ENCODE measurements at regions not wholly inside any gene's neighbourhood (a gene's known extent, or its start where the extent isn't known, plus 50 kb on each side); places are given as distances from the start of the nearest gene placed in this dataset.

DNA sequence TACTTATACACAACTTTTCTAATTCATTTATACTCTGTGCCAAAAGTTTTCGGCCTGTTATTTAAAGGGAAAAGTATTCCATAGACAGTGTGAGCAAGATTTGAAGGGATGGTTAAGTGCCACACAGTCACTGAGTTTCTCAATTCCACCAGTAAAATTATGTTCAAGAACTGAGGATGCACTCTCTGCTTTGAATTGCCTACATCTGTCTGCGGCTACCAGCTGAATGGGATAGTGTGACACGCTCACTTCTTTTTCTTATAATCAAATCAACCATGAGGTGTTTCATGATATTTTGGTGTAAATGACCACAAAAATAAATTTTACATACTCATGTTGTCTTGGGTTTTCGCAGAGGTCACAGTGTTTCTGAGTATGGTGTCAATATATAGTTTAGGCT lies 218.4 kb upstream of the TMEM161B start:
- DNase-seq (ENCODE audit: low read depth) = no peak

DNA sequence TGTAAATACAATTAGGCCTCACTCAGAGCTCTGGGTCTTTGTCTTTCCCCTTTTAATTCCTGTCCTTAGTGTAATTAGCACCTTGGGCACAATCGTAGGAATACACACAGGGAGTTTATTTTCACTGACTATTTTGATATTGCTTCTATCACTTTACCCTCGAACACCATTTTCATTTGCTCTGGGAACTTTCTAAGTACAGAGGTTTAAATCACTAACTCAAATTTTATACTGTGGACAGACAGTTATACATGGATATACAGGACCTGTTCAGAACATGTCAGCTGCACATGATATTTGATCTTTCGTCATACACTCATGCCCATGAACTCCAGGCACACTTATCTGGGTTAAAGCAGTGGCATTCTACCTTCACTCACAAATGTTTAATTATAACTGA lies 217.8 kb upstream of the TMEM161B start:
- DNase-seq (ENCODE audit: low read depth) = no peak

- DNase-seq (ENCODE audit: low read depth) = no peak
Measured at GRCh38 chr5:88485531-88485930, 216.9 kb upstream of the TMEM161B start.

DNA sequence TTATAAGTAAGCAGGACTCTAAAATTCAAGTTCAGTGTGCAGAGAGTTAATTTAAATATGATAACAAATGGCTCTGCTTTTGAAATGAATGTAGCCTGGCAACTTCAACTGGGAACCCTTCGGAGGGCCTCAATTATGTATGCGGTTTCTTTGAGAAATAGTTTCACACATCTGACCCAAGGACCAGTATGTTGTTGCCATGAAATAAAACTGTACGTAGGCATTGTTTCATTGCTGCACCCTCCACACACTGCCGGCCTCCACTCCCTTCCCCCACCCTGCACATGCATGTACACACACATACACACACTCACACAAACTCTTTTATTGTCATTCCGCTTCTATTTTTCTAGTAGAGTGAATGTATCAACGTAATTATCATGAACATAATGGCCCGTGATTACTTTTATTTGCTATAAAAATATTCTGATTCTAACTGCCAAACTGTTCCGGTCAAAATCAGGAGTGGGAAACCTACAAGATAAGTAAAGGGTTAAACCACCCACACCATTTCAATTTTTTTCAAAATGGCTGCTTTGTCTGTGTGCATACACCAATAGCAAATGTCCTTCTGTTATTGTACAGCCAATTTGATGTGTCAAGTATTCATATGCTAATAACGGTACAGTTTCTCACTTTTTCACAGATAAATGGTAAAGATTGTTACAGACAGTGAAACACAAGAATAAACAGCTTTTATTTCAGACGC lies 215.5 kb upstream of the TMEM161B start:
- no peak for DNase-seq (ENCODE audit: low read depth)

DNA sequence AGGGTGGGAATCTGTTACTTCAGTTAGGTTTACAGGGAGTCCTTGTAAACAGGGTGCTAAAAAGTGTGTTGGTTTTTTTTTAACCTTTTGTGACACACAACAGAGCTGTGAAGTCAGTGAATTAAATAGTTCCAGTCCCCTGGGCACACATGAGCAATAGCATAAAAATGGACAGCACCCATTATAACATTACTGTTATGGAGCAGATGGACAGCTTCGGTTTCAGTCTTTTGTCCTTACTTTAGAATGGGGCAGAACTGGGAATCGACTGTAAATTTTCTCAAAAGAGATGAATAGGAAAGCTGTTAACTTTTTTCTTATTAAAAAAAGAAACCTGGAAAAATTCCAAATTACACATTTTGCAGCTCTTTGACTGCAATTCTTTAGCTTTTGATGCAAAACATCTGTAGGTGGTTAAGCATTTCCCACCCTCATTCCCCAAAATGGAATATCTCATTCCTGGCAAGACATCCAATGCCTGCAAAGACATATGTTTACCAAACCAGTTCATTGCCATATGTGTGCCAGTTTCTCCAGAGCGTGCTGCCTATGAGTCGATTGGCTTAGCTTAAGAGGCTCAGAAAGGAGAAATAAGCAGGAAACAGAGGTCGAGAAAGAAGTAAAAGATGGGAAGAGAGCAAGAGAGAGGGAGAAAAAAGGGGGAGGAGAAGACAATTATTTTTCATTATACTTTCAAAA lies 212.3 kb upstream of the TMEM161B start:
- DNase-seq (ENCODE audit: low read depth) = peak; percentile 30

DNA sequence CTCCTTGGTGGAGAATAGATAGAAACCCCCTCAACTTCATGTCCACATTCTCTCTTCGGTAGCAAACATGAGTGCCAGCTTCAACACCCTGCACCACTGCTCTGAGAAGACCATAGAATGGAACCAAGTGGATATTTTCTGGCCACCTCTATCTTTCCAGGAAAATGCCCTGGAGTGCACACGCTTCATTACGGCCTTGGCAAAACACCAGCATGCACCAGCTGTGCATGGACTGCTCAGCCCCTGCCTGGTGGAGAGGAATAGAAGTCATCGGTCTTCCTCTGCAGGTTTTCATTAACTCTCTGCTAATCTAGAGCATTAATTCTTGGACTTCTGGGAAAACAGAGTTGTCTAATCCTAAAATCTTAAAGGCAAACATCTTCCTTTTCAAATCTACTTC lies 211.6 kb upstream of the TMEM161B start:
- DNase-seq (ENCODE audit: low read depth) = no peak

- DNase-seq (ENCODE audit: low read depth) = no peak
Measured at GRCh38 chr5:88474574-88474973, 205.9 kb upstream of the TMEM161B start.

DNA sequence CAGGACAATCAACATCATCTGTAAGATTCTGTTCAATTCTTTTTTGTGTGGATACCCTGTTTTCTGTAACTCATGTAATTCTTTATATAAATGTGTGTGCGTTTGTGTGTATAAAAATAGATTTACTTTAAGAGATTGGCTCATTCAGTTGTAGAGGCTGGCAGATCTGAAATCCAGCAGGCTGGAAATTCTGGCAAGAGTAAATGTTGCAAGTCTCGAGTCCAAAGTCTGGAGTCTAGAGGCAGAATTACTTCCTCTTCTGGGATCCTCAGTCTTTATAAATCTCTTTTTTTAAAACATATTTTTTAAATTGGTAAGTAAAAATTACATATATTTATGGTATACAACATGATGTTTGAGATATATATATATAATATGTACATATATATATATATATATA lies 202.1 kb upstream of the TMEM161B start:
- no peak for DNase-seq (ENCODE audit: low read depth)

DNA sequence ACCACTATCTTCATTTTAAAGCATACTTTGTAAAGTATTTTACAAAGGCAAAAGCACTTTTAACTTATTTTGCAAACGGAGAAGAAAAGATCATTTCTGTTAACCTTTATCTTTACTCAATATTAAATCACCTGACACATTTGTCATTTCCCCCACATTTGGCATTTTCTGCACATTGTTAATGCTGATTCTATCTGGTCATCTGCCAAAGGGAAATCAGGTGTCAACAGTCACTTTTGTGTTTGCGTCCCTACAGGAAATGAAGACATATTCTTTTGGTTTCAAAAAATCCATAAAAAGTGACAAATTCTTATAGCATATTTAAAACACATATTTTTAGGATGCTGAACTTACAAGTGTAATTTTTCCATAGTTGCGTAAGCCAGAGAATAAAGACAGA lies 191.3 kb upstream of the TMEM161B start:
- no peak for DNase-seq (ENCODE audit: low read depth)

DNA sequence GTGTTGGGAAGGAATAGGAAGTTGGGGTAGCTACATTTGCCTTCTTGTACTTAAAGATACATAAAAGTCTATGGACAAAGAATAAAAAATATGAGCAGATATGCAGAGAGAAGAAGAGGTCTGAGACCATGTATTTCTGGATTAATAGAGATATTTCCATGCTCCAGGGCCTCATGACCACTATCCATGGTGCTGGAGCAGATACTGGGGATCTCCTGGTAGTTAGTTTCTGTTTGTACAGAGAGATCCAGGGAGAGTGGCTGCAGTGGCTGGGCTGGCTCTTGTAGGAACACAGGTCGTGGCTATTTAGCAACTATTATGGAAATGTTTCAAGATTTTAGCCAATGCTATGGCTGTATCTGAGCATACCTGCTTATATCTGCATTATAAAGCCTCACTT lies 184.2 kb upstream of the TMEM161B start:
- DNase-seq (ENCODE audit: low read depth) = no peak

DNA sequence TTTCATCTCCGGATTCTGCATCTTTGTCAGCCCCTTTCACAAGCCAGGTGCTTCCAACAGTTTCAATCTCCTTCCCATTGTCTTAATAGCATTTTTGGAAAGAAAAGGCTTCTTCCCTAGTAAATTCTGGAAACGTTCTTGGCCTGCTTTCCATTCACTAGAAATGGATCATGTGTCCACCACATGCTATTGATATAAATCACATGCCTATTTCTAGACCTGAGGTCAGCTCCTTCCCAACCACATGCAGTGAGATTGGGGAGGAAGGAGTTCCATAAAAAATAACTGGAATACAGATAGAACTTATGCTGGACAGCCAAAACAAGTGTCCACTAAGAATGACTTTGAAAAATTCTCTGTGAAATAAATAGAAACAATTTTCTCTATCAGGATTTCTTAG lies 181.6 kb upstream of the TMEM161B start:
- no peak for DNase-seq (ENCODE audit: low read depth)

GRCh38 chr5:88438006-88438405 lies 169.4 kb upstream of the TMEM161B start:
- peak; percentile 42 for DNase-seq (ENCODE audit: low read depth)

GRCh38 chr5:88436290-88436689 lies 167.6 kb upstream of the TMEM161B start:
- DNase-seq (ENCODE audit: low read depth) = no peak

DNA sequence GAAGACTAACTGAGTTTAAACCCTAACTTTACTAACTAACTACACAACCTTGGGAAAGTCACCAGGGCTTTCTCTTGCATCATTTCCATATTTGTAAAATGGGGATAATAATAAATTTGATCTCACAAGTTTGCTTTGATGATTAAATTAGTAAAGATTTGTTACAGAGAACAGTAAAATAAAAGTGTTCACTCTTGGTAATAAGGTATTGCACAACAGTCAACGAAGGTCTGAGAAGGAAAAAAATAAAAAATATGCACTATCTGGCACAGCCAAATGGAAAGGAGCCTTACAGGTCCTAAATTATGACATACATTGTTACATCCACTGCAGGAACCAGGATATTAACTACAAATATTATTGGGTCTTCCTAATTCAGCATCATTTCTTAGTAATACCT lies 160.0 kb upstream of the TMEM161B start:
- DNase-seq (ENCODE audit: low read depth) = no peak

- no peak for DNase-seq (ENCODE audit: low read depth)
Measured at GRCh38 chr5:88426441-88426840, 157.8 kb upstream of the TMEM161B start.

DNA sequence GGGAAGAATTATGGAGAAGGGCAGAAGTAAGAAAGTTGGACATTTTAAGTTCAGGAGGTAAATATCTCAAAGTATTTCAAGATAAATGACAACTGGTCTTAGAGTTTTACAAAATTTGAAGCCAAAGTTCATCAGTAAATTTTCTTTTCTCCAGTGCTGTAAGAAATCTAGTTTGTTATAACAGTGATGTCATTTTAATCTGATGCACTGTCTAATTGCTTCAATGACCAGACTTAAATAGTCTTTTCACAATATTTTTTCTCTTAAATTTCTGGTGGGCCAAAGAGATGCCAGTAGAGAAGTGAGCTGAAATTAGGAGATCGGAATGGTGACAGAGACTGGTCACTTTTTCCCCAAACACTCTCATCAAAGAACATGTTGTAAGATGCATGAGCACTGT lies 156.5 kb upstream of the TMEM161B start:
- no peak for DNase-seq (ENCODE audit: low read depth)

- no peak for DNase-seq (ENCODE audit: low read depth)
Measured at GRCh38 chr5:88419931-88420330, 151.3 kb upstream of the TMEM161B start.

DNA sequence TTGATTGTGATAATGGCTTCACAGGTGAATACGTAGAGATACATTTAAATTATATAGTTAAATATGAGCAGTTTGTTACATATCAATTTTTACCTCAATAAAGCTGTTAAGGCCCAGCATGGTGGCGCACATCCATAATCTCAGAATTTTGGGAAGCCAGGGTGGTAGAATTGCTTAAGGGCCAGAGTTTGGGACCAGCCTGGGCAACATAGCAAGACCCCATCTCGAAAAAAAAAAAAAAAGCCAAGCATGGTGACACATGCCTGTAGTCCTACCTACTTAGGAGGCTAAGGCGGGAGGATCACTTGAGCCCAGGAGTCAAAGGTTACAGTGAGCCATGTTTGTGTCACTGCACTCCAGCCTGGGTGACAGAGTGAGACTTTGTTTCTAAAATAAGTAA lies 138.7 kb upstream of the TMEM161B start:
- no peak for DNase-seq (ENCODE audit: low read depth)

DNA sequence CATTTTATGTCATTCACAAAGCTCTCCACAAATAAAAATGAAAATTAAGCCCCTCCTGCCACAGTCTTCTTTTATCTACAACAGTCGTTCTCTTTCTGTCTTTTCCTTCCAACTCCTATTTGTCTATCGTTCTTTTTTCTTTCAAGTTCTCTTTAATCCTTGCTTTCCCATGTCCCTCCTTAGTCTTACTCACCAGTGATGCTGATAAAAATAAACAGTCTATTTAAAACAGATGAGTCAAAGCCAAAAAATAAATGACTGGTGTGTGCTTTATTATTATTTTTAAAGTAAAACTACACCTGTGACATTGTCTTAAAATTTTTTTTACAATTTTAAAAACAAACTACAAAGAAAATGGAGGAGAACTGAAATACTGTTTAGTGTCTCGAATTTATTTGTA lies 137.1 kb upstream of the TMEM161B start:
- DNase-seq (ENCODE audit: low read depth) = no peak

DNA sequence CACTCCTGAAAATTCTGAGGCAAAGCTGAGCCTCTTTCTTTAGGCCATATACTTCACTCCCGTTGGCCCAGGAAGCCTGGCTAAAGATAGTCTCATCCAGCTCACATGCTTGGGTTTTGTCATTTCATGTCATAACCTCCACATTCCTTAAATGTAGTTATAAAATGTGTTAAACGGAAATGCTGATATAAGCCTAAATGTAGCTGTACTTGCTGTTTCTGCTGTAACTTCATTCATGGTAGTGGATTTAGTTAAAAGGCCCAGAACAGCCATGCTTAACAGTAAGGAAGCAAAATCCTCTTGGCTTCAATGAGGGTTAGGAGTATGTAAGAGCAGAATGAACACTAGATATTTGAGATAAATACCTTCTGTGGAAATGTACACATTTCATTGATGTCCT lies 135.8 kb upstream of the TMEM161B start:
- no peak for DNase-seq (ENCODE audit: low read depth)

DNA sequence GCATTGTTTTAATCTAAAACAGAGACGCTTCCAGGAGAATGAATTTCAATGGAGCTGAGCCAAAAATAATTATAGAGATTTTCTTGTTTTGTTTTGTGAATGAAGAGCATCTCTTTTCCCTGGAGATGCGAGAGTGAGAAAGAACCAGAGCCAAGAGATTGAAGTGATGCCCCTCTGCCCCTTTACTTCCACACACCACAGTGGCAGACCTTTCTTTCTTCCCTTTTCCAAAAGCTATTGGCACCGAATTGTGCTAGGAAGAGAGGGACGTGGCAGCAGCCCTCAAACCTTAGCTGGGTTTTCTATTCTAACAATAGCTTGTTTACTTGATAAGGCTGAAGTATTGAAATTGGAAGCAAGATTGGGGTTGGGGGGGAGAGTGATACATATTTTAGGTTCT lies 133.0 kb upstream of the TMEM161B start:
- DNase-seq (ENCODE audit: low read depth) = no peak

GRCh38 chr5:88401228-88401627 lies 132.6 kb upstream of the TMEM161B start:
- DNase-seq (ENCODE audit: low read depth) = no peak

DNA sequence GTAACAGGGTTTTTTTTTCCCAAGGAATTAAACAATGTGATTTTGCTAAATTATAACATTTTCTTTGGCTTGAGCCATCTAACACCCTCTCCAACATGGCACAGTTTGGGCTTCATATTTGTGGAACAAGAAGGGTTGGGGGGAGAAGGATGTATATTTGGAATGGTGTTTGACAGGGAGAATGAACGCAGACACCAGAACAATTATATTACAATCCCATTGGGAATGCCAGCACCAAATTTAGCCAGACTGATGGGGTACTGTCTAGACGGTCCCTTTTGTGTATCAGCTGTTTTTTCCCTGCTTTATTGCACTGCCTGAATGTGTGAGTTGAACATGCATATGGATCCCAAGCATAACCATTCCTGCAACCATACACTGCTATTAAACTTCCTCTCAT lies 130.9 kb upstream of the TMEM161B start:
- DNase-seq (ENCODE audit: low read depth) = no peak

GRCh38 chr5:88398316-88398715 lies 129.7 kb upstream of the TMEM161B start:
- DNase-seq (ENCODE audit: low read depth) = no peak

All from HS-5 (cell line).